ENCODE measurements at regions not wholly inside any gene's neighbourhood (a gene's known extent, or its start where the extent isn't known, plus 50 kb on each side); places are given as distances from the start of the nearest gene placed in this dataset.

DNA sequence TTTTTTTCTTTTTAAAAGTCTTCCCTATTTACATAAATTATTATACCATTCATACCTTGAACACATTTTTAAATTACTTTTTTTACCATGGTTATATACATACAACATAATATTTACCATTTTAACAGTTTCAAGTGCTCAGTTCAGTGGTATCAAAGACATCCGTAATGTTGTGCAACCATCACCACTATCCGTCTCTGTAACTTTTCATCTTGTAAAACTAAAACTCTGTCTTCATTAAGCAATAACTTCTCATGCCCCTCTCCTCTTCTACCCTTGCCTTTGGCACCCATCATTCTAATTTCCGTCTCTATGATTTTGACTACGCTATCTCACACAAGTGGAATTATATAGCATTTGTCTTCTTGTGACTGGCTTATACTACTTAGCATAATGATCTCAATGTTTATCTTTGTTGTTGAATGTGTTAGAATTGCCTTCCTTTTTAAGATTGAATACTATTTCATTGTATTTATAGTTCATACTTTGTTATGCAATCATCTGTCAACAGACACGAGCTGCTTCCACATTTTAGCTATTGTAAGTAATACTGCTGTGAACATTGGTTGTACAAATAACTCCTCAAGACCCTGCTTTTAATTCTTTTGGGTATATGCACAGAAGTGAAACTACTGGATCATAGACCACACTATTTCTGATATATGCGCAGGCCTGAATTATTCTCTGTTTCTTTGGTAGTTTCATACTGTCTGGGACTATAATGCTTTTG lies 689.5 kb upstream of the NCAM2 start:
- H3K27me3 ChIP-seq = no peaks in the 10 kb centered on the region
- H3K27ac ChIP-seq = no peak overlapping the region
- no peak for DNase-seq
- no peaks in the 10 kb centered on the region for H3K4me1 ChIP-seq
- TF ChIP-seq CTCF (IDR thresholded peaks at IDR 0.05) (no peak), POLR2AphosphoS5 (IDR thresholded peaks at IDR 0.05) (no peak), EP300 (IDR thresholded peaks at IDR 0.05; ENCODE audit: low read depth) (no peak), POLR2A (IDR thresholded peaks at IDR 0.05) (no peak)
- no peaks in the 10 kb centered on the region for H3K36me3 ChIP-seq
- 72 to 79% methylated on average over 6 of the region's 6 CpGs for WGBS, 2 donors (ENCODE audit: low coverage in 1 of 2)
- intact Hi-C loops (cut with DNase I; ENCODE audit: low total_unique reads) = no loop called here
- in situ Hi-C loops (cut with MboI; ENCODE audit: low pct_ligation_motif_present in 1 of 4, low pct_unique_long_range_greater_than_20kb in 1 of 4, low sequenced_read_pairs in 3 of 4) = no loop called here
- no peaks in the 10 kb centered on the region for H3K9me3 ChIP-seq
- no peak overlapping the region for H3K4me3 ChIP-seq

DNA sequence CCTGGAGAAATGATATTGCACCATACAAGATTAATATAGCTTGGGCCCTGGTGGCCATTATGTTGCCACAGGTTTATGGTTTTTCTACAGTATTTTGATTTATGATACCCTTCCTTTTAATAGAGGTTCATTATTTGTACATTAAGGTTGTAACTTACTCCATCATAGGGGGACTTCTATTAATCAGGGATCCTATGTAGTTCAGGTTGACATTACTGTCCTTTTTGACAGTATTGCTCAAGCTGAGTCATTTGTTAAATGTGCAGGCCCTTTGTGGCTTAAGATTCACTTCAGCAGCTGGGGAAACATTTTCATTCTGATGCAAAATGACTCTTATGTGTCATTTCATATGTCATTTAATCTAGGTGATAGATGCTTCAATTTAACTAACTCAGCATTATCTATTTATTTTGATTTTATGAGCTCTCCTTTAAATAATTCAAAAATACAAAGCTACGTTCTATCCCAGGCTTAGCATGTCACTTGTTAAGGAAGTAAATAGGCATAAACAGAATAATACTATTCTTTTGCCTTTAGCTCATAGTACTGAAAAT lies 686.9 kb upstream of the NCAM2 start:
- in situ Hi-C loops (cut with MboI; ENCODE audit: low pct_ligation_motif_present in 1 of 4, low pct_unique_long_range_greater_than_20kb in 1 of 4, low sequenced_read_pairs in 3 of 4) = no loop called here
- H3K36me3 ChIP-seq = no peaks in the 10 kb centered on the region
- no peak overlapping the region for H3K4me3 ChIP-seq
- no peak for DNase-seq
- TF ChIP-seq CTCF (IDR thresholded peaks at IDR 0.05) = no peak
- TF ChIP-seq POLR2AphosphoS5 (IDR thresholded peaks at IDR 0.05) = no peak
- no peaks in the 10 kb centered on the region for H3K4me1 ChIP-seq
- no peak overlapping the region for H3K27ac ChIP-seq
- 79 to 83% methylated on average over 1 of the region's 1 CpG for WGBS, 2 donors (ENCODE audit: low coverage in 1 of 2)
- peaks cover 0 to 7% of the 10 kb centered on the region in 2 donors for H3K9me3 ChIP-seq
- intact Hi-C loops (cut with DNase I; ENCODE audit: low total_unique reads) = no loop called here
- no peaks in the 10 kb centered on the region for H3K27me3 ChIP-seq

GRCh38 chr21:20313013-20313412 lies 685.2 kb upstream of the NCAM2 start:
- Histone ChIP-seq H3K9me3 (peaks cover 0 to 7% of the 10 kb centered on the region in 2 donors), H3K27me3 (no peaks in the 10 kb centered on the region), H3K27ac (no peak overlapping the region), H3K4me1 (no peaks in the 10 kb centered on the region), H3K36me3 (no peaks in the 10 kb centered on the region), H3K4me3 (no peak overlapping the region)
- TF ChIP-seq EP300 (IDR thresholded peaks at IDR 0.05; ENCODE audit: low read depth) = no peak
- no peak for TF ChIP-seq POLR2A (IDR thresholded peaks at IDR 0.05)
- no peak for TF ChIP-seq POLR2AphosphoS5 (IDR thresholded peaks at IDR 0.05)
- intact Hi-C loops (cut with DNase I; ENCODE audit: low total_unique reads) = no loop called here
- DNase-seq = no peak
- 73 to 84% methylated on average over 3 of the region's 3 CpGs for WGBS, 2 donors (ENCODE audit: low coverage in 1 of 2)
- in situ Hi-C loops (cut with MboI; ENCODE audit: low pct_ligation_motif_present in 1 of 4, low pct_unique_long_range_greater_than_20kb in 1 of 4, low sequenced_read_pairs in 3 of 4) = no loop called here

GRCh38 chr21:20315042-20315441 lies 683.2 kb upstream of the NCAM2 start:
- intact Hi-C loops (cut with DNase I; ENCODE audit: low total_unique reads) (no loop called here), in situ Hi-C loops (cut with MboI; ENCODE audit: low pct_ligation_motif_present in 1 of 4, low pct_unique_long_range_greater_than_20kb in 1 of 4, low sequenced_read_pairs in 3 of 4) (no loop called here)
- H3K36me3 ChIP-seq = no peaks in the 10 kb centered on the region
- WGBS, 2 donors (ENCODE audit: low coverage in 1 of 2) = 89 to 100% methylated on average over 1 of the region's 1 CpG
- peaks cover 0 to 7% of the 10 kb centered on the region in 2 donors for H3K9me3 ChIP-seq
- no peaks in the 10 kb centered on the region for H3K4me1 ChIP-seq
- no peaks in the 10 kb centered on the region for H3K27me3 ChIP-seq
- no peak overlapping the region for H3K27ac ChIP-seq
- no peak for TF ChIP-seq POLR2A (IDR thresholded peaks at IDR 0.05)
- no peak for TF ChIP-seq CTCF (IDR thresholded peaks at IDR 0.05)
- TF ChIP-seq POLR2AphosphoS5 (IDR thresholded peaks at IDR 0.05) = no peak
- no peak for TF ChIP-seq EP300 (IDR thresholded peaks at IDR 0.05; ENCODE audit: low read depth)
- no peak overlapping the region for H3K4me3 ChIP-seq
- DNase-seq = no peak
